Fibroblast of villous mesenchyme (primary cell): ENCODE measurements at regions not wholly inside any gene's neighbourhood (a gene's known extent, or its start where the extent isn't known, plus 50 kb on each side); places are given as distances from the start of the nearest gene placed in this dataset.
A peak's percentile ranks its signal among the peaks of the same experiment; 100 is the strongest.

Experiments
- DNase-seq: peaks from one replicate; pipeline ENCODE4 v3.0.0-alpha.2; 2010; ENCODE audit warnings: low read depth
- H3K4me3 ChIP-seq: 2 replicates; pipeline ENCODE4 v1.5.1; 2011; ENCODE audit warnings: low read depth, mild to moderate bottlenecking, low read length
- CTCF ChIP-seq: IDR thresholded peaks from 2 replicates; pipeline ENCODE4 v1.5.1; 2012; ENCODE audit warnings: low read depth, mild to moderate bottlenecking, low read length; ENCODE audit not compliant: insufficient read depth

DNA sequence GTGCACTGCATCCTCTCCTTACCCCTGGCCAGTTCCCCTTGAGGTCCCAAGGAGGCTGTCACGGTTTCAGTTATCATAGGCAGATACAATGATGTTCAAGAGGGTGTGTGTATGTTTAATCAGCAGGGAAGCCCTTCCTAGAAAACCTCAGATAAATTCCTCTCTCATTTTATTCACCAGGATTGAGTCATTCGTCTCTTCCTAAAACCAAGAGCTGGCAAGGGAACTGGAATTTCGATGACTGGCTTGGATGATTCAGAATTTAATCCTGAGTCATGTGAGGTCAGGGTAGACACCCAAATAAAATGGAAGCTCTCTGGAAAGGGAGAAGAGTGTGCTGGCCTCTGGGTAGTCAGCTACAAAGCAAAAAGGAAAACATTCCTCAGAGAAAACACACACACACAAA lies 106.2 kb upstream of the RAPGEF2 start:
- TF ChIP-seq CTCF = no peak
- peak; percentile 90 for DNase-seq
- no peak overlapping the region for H3K4me3 ChIP-seq

DNA sequence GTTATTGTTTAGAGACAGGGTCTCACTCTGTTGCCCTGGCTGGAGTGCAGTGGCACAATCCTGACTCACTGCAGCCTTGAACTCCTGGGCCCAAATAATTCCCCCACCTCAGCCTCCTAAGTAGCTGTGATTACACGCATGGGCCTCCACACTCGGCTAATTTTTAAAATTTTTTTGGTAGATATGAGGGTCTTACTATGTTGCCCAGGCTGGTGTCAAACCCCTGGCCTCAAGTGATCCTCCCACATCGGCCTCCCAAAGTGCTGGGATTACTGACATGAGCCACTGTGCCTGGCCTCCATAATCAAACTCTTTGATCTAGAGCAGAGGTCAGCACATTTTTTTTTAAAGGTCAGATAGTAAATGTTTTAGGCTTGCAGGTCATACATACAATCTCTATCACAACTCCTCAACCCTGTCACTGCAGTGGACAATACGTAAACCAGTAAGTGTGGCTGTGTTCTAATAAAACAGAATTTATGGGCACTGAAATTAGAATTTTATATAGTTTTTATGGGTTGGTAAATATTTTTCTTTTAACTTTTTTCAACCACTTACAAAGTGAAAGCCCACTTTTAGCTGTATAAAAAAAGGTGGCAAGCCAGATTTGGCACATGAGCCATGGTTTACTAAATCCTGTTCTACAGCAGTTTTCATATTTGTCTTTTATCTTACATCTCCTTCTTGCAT lies 105.1 kb upstream of the RAPGEF2 start:
- no peak overlapping the region for H3K4me3 ChIP-seq
- no peak for TF ChIP-seq CTCF
- DNase-seq = no peak

DNA sequence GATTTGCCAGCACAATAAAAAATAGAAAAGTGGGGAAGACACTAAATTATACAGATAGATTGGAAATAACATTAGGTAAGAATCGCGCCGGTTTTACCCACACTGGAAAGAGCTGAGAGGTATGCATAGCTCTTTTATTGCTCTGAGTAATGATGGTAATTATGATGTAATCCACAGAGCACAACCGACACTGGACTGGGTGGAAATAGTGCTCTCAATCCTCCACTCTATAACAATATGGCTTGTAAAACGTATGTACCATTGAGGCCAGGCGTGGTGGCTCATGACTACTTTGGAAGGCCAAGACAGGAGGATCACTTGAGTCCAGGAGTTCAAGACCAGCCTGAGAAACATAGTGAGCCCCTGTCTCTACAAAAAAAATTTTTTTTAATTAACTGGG lies 104.3 kb upstream of the RAPGEF2 start:
- TF ChIP-seq CTCF = no peak
- H3K4me3 ChIP-seq = no peak overlapping the region
- peak; percentile 65 for DNase-seq

- TF ChIP-seq CTCF = no peak
- no peak overlapping the region for H3K4me3 ChIP-seq
- peak; percentile 26 for DNase-seq
These were observed 103.7 kb upstream of the RAPGEF2 start for GRCh38 chr4:158999166-158999682.

DNA sequence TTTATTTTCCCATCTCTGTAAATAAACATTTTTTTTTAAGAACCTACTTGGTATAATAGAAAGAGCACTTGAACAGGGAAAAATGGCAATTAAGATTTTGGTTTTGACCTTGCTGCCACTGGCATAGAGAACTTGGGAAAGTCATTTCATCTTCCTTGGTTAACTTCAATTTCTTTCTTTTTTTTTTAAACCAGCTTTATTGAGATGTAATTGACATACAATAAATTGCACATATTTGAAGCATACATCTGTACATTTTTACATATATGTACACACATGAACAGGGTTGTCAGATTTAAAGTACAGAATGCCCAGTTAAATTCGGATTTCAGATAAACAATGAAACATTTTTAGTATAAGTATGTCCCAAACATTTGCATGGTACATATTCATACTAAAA lies 103.0 kb upstream of the RAPGEF2 start:
- DNase-seq = no peak
- TF ChIP-seq CTCF = no peak
- no peak overlapping the region for H3K4me3 ChIP-seq

- peak; percentile 43 for DNase-seq
These were observed 99.9 kb upstream of the RAPGEF2 start for GRCh38 chr4:159002950-159003349.

More at GRCh38 chr4:159002950-159003349, 99.9 kb upstream of the RAPGEF2 start:
- no peak overlapping the region for H3K4me3 ChIP-seq
- no peak for TF ChIP-seq CTCF
